BJ (cell line): ENCODE measurements at regions not wholly inside any gene's neighbourhood (a gene's known extent, or its start where the extent isn't known, plus 50 kb on each side); places are given as distances from the start of the nearest gene placed in this dataset.

Experiments
- CTCF ChIA-PET: fragments of 350-600 bp; formaldehyde crosslinking; extraction: SDS; loops from one replicate; lab custom pipeline; 2021; ENCODE audit warnings: antibody characterized with exemption, inconsistent platforms; lab: Yijun Ruan, JAX
- POLR2A ChIA-PET: fragments of 300-600 bp; sonication (Branson Sonifier 250); formaldehyde crosslinking; extraction: SDS; loops from one replicate; lab custom pipeline; 2021; ENCODE audit warnings: antibody characterized with exemption; lab: Charles Lee
- DNase-seq: peaks from one replicate; pipeline ENCODE4 v3.0.0-alpha.2; 2011; ENCODE audit warnings: low read depth
- H3K27me3 ChIP-seq: 2 replicates; pipeline ENCODE4 v1.6.0; 2011; ENCODE audit warnings: low read length; ENCODE audit not compliant: control insufficient read depth, insufficient read depth
- H3K36me3 ChIP-seq: 2 replicates; pipeline ENCODE4 v1.5.1; 2011; ENCODE audit warnings: low read length; ENCODE audit not compliant: control insufficient read depth, insufficient read depth
- H3K4me3 ChIP-seq: 2 replicates; pipeline ENCODE4 v1.5.1; 2011; ENCODE audit warnings: low read depth, mild to moderate bottlenecking, control low read depth, low read length
- TF ChIP-seq, protein P1 (sequence below): IDR thresholded peaks from 2 replicates; pipeline ENCODE4 v1.5.1; 2011; ENCODE audit warnings: low read depth, mild to moderate bottlenecking, control low read depth, inconsistent platforms, low read length, moderate library complexity; ENCODE audit not compliant: insufficient read depth

DNA sequence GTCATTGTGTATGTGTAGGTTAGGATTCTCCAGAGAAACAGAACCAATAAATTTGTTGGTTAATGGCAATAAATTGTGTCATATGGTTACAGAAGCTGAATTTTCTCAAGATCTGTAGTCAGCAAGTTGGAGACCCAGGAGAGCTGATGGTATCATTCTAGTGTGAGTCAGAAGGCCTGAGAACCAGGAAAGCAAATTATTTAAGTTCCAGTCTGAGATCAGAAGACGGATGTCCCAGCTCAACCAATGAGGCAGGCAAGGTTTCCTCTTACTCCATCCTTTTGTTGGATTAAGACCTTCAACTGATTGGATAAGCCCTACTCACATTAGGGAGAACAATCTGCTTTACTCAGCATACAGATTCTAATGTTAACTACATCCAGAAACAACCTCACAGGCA lies 656.3 kb downstream of the ANXA1 start:
- TF ChIP-seq, protein P1, sequence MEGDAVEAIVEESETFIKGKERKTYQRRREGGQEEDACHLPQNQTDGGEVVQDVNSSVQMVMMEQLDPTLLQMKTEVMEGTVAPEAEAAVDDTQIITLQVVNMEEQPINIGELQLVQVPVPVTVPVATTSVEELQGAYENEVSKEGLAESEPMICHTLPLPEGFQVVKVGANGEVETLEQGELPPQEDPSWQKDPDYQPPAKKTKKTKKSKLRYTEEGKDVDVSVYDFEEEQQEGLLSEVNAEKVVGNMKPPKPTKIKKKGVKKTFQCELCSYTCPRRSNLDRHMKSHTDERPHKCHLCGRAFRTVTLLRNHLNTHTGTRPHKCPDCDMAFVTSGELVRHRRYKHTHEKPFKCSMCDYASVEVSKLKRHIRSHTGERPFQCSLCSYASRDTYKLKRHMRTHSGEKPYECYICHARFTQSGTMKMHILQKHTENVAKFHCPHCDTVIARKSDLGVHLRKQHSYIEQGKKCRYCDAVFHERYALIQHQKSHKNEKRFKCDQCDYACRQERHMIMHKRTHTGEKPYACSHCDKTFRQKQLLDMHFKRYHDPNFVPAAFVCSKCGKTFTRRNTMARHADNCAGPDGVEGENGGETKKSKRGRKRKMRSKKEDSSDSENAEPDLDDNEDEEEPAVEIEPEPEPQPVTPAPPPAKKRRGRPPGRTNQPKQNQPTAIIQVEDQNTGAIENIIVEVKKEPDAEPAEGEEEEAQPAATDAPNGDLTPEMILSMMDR, result no peak
- DNase-seq, result no peak
- ChIA-PET CTCF (no interaction called here), POLR2A (no interaction called here)
- Histone ChIP-seq H3K27me3 (no peaks in the 10 kb centered on the region), H3K36me3 (no peaks in the 10 kb centered on the region), H3K4me3 (no peak overlapping the region)

DNA sequence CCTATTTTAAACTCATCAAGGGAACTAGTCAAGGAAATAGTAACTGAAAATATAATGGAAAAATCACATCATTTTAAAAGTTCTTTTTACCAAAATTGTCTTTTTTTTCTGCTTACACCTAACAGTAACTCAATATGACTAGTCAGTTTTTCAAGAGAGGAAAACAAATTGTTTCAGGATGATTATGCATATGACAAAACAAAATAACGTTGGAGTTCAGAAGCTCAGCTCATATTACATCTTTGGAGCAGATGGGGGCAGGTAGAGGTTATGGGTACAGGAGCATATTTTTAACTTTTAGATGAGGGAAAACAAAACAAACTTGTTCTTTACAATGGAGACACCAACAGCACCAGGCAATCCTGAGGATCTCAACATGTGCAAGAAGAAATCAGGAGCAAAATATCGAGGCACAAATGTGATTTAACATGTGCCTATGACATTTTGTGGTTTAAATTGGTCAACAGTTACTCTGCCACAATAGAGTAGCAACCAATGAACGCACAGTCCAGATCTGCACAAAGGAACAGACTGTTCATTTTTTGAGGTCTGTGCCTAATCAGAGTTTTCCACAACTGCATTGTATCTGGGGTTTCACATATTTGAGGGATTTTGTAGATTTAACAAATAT lies 659.0 kb downstream of the ANXA1 start:
- DNase-seq, result no peak
- ChIA-PET CTCF (no interaction called here), POLR2A (no interaction called here)
- Histone ChIP-seq H3K4me3 (no peak overlapping the region), H3K27me3 (no peaks in the 10 kb centered on the region), H3K36me3 (no peaks in the 10 kb centered on the region)
- TF ChIP-seq, protein P1, result no peak

DNA sequence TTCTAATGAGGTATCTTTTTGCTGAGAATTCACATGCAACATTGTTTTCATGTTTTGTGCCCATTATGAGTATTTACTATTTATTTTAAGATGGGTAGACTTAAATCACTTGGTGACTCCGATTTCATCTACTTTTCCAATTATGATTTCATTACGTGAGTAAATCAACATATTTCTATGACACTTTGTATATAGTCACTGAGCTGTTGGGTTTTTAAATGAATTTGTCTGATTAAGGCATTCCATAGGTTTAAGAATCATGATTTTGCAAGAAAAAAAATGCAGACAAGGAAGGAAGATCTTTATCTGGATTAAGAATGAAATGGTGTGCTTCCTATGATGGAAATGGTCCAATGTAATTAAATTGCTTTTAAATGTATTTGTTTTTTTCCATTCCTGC lies 661.9 kb downstream of the ANXA1 start:
- ChIA-PET CTCF (no interaction called here), POLR2A (no interaction called here)
- Histone ChIP-seq H3K36me3 (no peaks in the 10 kb centered on the region), H3K4me3 (no peak overlapping the region), H3K27me3 (no peaks in the 10 kb centered on the region)
- no peak for DNase-seq
- TF ChIP-seq, protein P1, result no peak

DNA sequence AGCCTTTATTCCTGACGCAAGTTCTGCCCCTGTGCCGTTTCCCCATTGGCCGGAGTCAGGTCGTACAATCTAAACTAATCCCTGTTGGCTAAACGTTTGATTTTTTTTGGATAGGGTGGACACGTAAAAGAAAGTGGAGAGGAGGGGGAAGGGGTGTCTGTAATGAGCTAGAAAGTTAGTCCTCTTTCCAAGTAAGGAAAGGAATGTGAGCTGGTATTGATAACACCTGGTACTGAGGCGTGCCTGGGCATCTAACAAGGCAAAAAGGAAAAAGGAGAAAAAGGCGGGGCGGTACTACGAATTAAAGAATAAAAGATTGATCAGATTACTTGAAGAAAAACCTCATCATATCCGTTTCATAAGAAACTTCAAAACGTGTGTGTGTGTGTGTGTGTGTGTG lies 665.2 kb downstream of the ANXA1 start:
- TF ChIP-seq, protein P1, result no peak
- POLR2A ChIA-PET, result no interaction called here
- no peaks in the 10 kb centered on the region for H3K27me3 ChIP-seq
- H3K36me3 ChIP-seq, result no peaks in the 10 kb centered on the region
- no peak for DNase-seq
- CTCF ChIA-PET, result no interaction called here
- no peak overlapping the region for H3K4me3 ChIP-seq

DNA sequence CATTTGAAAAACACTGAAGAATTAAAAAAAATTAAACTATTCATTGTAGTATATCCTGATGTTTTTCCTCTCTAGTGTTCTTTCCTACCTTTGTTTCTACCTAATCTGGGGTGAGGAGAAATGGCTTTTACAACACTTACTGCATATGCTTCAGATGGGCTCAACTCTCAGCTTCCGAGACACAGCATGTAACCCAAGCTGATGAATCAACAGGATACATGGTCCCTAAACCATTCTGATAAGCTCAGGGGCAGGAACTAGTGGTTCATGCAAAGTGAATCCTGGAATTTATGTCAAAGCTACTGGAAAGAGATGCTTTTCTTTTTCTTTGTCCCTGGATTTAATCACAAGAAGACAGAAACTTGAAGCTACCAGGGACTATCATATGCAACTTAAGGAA lies 672.5 kb upstream of the RORB start:
- TF ChIP-seq, protein P1, result no peak
- Histone ChIP-seq H3K27me3 (no peaks in the 10 kb centered on the region), H3K4me3 (no peak overlapping the region), H3K36me3 (no peaks in the 10 kb centered on the region)
- no peak for DNase-seq
- ChIA-PET POLR2A (no interaction called here), CTCF (no interaction called here)
